HCT116 (cell line): ENCODE measurements at regions not wholly inside any gene's neighbourhood (a gene's known extent, or its start where the extent isn't known, plus 50 kb on each side); places are given as distances from the start of the nearest gene placed in this dataset.

Experiments used
- CBX3 ChIP-seq: IDR thresholded peaks from 2 replicates; pipeline ENCODE4 v1.6.1; 2012; ENCODE audit warnings: low read depth
- CEBPB ChIP-seq: IDR thresholded peaks from 2 replicates; pipeline ENCODE4 v1.6.1; 2012; ENCODE audit warnings: low read depth
- EZH2 ChIP-seq: fragments of 200-600 bp; sonication (generic); IDR thresholded peaks from 2 replicates; pipeline ENCODE4 v1.6.1; 2017; ENCODE audit warnings: antibody characterized with exemption, mixed run types
- JUND ChIP-seq: IDR thresholded peaks from 2 replicates; pipeline ENCODE4 v1.6.1; 2012
- POLR2A ChIP-seq: IDR thresholded peaks from 2 replicates; pipeline ENCODE4 v1.7.0; 2011; ENCODE audit warnings: borderline replicate concordance; ENCODE audit not compliant: insufficient read depth, insufficient read length; ENCODE audit errors: extremely low read depth
- POLR2AphosphoS5 ChIP-seq: IDR thresholded peaks from 2 replicates; pipeline ENCODE4 v1.6.1; 2011; ENCODE audit warnings: mild to moderate bottlenecking, low read depth, low read length, moderate library complexity
- SIN3A ChIP-seq: IDR thresholded peaks from 2 replicates; pipeline ENCODE4 v1.6.1; 2012; ENCODE audit warnings: low read depth
- SP1 ChIP-seq: IDR thresholded peaks from 2 replicates; pipeline ENCODE4 v1.6.1; 2012; ENCODE audit warnings: low read depth
- TCF7L2 ChIP-seq: IDR thresholded peaks from 2 replicates; pipeline ENCODE4 v1.7.0; 2011; ENCODE audit warnings: borderline replicate concordance, inconsistent platforms; ENCODE audit not compliant: insufficient read depth, insufficient read length; ENCODE audit errors: extremely low read depth
- YY1 ChIP-seq: IDR thresholded peaks from 2 replicates; pipeline ENCODE4 v1.6.1; 2011; ENCODE audit warnings: low read length, low read depth, moderate library complexity, mild to moderate bottlenecking; ENCODE audit not compliant: insufficient replicate concordance; ENCODE audit errors: extremely low read depth
- TF ChIP-seq, protein P1 (sequence below), 3 experiments: fragments of 200-600 bp in 1 of 3; sonication (generic) in 1 of 3; IDR thresholded peaks in 2 of 3; conservative IDR thresholded peaks in 1 of 3; 2 replicates each; pipeline ENCODE4 v1.5.1; 2012 to 2017; ENCODE audit warnings: low read depth in 2 of 3, low read length in 2 of 3, antibody characterized with exemption in 1 of 3, borderline replicate concordance in 1 of 3, control low read depth in 1 of 3, mild to moderate bottlenecking in 1 of 3, mixed read lengths in 1 of 3, mixed run types in 1 of 3, moderate library complexity in 1 of 3; ENCODE audit not compliant: insufficient read depth in 1 of 3

DNA sequence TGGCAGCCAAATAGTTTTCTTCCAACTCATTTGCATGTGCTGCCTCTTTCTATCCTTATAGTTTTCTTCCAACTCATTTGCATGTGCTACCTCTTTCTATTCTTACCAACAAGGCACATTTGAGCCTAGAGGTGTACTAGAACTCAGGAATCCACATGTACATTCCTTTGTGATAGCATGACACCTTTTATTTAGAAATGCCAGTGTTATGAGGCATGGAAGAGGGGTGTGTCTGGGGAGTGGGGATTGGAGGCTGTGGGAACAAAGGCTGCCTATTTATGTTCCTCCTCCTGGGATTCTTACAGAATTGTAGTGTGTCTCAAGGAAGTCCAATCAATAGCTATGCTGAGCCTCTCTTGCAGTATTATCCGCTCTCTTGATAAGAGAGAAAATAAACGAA, 966.7 kb downstream of the PCDH17 start:
- TF ChIP-seq POLR2A, result no peak
- TF ChIP-seq, protein P1, sequence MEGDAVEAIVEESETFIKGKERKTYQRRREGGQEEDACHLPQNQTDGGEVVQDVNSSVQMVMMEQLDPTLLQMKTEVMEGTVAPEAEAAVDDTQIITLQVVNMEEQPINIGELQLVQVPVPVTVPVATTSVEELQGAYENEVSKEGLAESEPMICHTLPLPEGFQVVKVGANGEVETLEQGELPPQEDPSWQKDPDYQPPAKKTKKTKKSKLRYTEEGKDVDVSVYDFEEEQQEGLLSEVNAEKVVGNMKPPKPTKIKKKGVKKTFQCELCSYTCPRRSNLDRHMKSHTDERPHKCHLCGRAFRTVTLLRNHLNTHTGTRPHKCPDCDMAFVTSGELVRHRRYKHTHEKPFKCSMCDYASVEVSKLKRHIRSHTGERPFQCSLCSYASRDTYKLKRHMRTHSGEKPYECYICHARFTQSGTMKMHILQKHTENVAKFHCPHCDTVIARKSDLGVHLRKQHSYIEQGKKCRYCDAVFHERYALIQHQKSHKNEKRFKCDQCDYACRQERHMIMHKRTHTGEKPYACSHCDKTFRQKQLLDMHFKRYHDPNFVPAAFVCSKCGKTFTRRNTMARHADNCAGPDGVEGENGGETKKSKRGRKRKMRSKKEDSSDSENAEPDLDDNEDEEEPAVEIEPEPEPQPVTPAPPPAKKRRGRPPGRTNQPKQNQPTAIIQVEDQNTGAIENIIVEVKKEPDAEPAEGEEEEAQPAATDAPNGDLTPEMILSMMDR (IDR thresholded peaks at IDR 0.05 in 2 of 3, conservative IDR thresholded peaks at IDR 0.05 in 1 of 3; ENCODE audit: borderline replicate concordance in 1 of 3, insufficient read depth in 1 of 3, low read depth in 2 of 3, low read length in 2 of 3), result no peak
- no peak for TF ChIP-seq POLR2AphosphoS5
- TF ChIP-seq EZH2, result no peak
- TF ChIP-seq CBX3, result no peak
- TF ChIP-seq TCF7L2, result no peak
- no peak for TF ChIP-seq YY1
- no peak for TF ChIP-seq CEBPB
- TF ChIP-seq JUND, result no peak
- TF ChIP-seq SIN3A, result no peak
- no peak for TF ChIP-seq SP1
